GM18520 (cell line): ENCODE measurements at regions not wholly inside any gene's neighbourhood (a gene's known extent, or its start where the extent isn't known, plus 50 kb on each side); places are given as distances from the start of the nearest gene placed in this dataset.

Experiments used
- ATAC-seq: cut with Tn5 transposase; IDR thresholded peaks from one replicate; pipeline ENCODE4 v1.9.1; 2021; ENCODE audit not compliant: unreplicated experiment

DNA sequence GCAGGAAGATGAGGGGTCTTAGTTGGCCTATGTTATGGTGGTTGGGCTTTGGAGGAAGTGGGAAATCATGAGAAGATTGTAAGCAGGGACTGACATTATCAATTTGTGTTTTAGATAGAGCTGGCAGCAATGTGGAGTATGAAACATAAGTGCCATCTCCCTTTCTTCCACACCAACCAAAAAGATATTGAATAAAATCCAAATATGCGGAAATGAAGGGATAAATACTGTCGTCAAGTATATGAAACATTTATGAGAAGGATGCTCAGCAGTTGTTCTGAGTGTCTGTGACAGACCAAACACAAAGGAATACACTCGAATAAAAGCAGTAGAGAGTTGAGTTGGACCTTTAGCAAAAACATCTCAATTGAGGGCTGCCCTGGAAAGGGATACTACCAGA lies 1090.0 kb upstream of the ZEB2 start:
- no peak for ATAC-seq

DNA sequence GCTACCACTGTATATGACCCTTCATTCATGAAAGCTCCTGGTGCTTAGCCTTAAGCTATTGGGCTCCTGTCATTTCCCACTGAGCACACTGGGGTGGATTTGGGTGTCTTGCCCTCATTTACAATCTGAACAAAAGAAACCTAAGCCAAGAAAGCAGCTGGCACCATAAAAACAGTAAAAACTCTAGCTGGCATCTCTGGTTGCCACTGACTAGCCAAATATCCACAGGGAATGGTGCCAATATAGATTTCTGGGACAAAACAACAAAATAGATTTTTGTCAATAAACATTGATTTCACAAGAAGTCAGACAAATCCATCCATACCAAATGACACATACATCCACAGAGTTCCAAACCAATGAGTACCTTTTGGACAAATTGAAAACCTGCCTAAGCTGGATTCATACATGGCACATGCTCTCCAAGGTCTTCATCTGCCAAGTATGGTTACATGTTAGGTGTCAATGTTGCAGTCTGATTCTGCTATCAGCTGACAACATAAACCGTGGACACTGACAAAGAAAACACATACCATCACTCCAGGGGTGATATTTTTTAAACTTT lies 1081.5 kb upstream of the ZEB2 start:
- ATAC-seq: no peak

- no peak for ATAC-seq
Measured at GRCh38 chr2:145600811-145601210, 1080.9 kb upstream of the ZEB2 start.

- ATAC-seq: no peak
Measured at GRCh38 chr2:145599756-145600155, 1079.8 kb upstream of the ZEB2 start.

- ATAC-seq: no peak
Measured at GRCh38 chr2:145598434-145598833, 1078.5 kb upstream of the ZEB2 start.

- ATAC-seq: no peak
Measured at GRCh38 chr2:145597809-145598208, 1077.9 kb upstream of the ZEB2 start.

GRCh38 chr2:145597006-145597405 lies 1077.1 kb upstream of the ZEB2 start:
- ATAC-seq: no peak

DNA sequence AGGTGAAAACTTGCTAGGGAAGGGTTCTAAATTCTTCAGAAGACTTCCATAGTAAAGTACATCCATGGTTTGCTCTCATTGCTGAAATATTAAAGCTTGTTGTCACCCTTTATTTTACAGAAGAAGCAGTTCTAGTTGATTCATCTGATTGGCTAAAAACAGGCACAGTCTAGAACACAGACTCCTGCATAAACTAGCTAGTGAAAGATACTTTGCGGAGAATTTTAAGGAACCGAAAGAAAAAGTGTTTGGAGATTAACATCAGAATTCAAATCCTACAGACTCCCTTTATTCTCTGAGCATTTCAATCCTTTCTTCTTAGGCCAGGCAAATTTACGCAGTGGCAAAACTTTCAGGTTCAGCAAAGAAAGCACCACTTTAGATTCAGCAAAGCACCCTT lies 1076.5 kb upstream of the ZEB2 start:
- ATAC-seq: no peak

DNA sequence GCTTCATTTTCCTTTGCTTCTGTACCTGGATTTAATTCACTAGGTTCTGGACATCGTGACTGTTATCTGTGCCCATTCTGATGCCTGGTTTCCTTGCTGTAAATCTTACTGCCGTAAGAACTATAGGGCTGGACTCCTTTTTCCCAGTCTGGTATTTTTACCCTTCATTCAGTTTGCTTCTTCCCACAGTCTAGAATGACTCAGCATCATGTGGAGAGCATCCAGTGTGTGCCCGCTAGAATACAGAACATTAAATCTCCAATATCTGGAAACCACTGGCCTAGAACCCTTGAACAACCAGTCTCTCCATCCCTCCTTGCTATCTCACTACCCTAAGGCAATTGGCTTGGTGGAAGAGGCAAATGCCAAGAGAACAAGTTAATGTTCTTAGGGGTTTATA lies 1075.4 kb upstream of the ZEB2 start:
- no peak for ATAC-seq

GRCh38 chr2:145593991-145594614 lies 1074.2 kb upstream of the ZEB2 start:
- ATAC-seq: no peak

GRCh38 chr2:145593280-145593679 lies 1073.4 kb upstream of the ZEB2 start:
- no peak for ATAC-seq

DNA sequence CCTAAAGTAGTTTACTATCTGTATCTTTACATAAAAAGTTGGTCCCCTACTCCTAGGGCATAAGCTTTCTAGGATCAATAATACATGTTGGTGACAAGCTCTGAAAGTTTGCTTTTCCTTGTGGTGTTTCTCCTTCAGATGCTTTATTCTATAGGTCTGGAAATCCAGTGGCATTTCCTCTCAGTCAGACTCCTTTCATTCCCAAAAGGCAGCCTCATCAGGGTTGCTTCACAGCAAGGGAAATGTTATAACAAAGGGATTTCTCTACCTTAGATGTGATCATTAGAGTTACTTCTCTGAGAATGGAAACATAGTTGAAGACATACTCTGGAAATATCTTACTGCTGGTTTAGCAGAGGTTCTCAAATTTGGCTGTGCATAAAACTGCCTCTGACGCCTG lies 1072.4 kb upstream of the ZEB2 start:
- ATAC-seq: no peak

DNA sequence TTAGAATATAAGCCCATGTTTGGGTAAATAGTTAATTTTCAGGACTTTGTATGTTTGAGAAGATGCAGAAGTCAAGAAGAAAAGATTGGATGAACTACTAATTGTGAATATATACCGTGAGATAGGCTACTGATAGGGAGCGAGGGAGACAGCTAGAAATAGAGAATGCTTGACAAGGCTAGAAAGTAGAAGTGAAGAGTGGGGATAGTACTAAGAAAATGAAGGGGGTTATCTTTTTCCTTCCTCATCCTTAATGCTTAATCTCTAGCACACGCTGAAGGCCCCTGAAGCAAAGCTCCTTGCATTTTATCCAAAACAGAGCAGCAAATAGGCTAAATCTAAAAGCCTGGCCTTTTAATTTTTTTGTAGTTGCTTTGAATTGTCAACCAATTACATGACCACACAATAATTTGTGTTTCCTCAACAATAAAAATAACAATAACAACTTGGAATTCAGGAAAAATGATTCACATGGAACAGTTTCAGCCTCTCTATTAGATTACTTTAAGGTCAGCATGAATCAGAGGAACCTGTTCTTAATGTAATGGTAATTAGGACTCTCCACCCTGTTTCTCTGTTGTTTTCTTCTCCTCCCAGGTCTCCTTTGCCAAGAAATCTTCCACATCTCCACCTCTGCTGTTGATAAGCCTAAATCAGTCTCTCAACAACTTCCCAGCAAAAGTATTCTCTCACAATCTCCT lies 1071.3 kb upstream of the ZEB2 start:
- ATAC-seq: no peak

DNA sequence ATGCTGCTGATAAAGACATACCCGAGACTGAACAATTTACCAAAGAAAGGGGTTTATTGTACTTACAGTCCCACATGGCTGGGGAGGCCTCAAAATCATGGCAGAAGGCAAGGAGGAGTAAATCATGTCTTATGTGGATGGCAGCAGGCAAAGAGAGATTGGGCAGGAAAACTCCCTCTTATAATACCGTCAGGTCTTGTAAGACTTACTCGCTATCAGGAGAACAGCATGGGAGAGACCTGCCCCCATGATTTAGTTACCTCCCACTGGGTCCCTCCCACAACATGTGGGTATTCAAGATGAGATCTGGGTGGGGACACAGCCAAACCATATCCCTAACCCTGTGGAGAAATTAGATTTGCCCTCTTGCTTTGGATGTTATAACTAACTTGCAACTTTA lies 1068.0 kb upstream of the ZEB2 start:
- ATAC-seq: no peak

DNA sequence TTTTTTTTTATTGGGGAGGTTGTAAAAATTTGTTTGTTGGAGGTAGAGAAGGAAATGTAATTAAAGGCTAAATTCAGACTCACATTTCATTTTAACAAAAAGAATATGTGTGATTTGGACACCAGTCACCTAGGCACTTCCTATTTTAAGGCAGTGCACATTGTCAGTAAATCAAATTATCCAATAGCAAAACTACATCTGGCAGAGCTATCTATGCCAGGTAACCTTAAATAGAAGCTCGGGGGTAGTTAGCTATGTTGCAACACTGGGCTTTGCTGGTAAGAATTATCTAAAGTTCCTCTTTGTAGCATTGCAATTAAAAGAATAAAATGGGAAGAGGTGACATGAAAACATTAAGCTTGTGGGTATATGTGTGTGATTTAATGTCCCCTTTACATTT lies 1064.4 kb upstream of the ZEB2 start:
- ATAC-seq: no peak

GRCh38 chr2:145573608-145574007 lies 1053.7 kb upstream of the ZEB2 start:
- no peak for ATAC-seq

GRCh38 chr2:145572238-145572637 lies 1052.3 kb upstream of the ZEB2 start:
- ATAC-seq: no peak

GRCh38 chr2:145569108-145569507 lies 1049.2 kb upstream of the ZEB2 start:
- ATAC-seq: no peak

GRCh38 chr2:145563741-145564615 lies 1044.1 kb upstream of the ZEB2 start:
- no peak for ATAC-seq

DNA sequence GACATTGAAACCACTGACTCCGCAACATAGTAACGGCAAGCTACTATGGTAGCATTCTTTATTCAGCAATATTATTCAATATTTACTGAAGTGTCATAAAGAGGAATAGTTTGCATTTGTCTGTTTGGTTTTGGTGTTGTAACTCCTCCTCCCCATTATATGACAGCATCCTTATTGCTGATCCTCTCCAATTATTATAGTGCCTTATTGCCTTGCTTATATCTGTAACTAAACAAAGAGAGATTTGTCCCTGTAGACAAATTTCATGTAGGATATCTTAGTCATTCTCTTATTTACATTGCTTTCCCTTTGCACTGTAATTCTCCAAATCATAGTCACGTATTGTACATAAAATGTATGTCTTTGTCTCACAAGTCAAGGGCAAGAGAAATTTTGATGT lies 1041.2 kb upstream of the ZEB2 start:
- no peak for ATAC-seq

- no peak for ATAC-seq
Measured at GRCh38 chr2:145558617-145559350, 1038.9 kb upstream of the ZEB2 start.
